HCT116 (cell line): ENCODE measurements at regions not wholly inside any gene's neighbourhood (a gene's known extent, or its start where the extent isn't known, plus 50 kb on each side); places are given as distances from the start of the nearest gene placed in this dataset.

Experiments
- ATAC-seq: fragments of 200-7000 bp; cut with Tn5 transposase; 2 replicates; pipeline ENCODE4 v1.9.1; 2020; ENCODE audit warnings: mild to moderate bottlenecking, moderate library complexity
- BruUV-seq: library from RNA; stranded (reverse); fragments of 400-500 nt; replicated peaks from 2 replicates; lab custom pipeline; 2021; lab: Mats Ljungman, UMichigan
- CTCF ChIA-PET: fragments of 300-600 bp; sonication (Branson Sonifier 250); formaldehyde crosslinking; loops from one replicate; lab custom pipeline; 2021; ENCODE audit warnings: antibody characterized with exemption; lab: Charles Lee
- POLR2A ChIA-PET: fragments of 300-600, 350-600 bp; sonication (Branson Sonifier 250); formaldehyde crosslinking; loops from one replicate; lab custom pipeline; 2021; ENCODE audit warnings: antibody characterized with exemption; lab: Charles Lee
- RAD21 ChIA-PET, 2 experiments: fragments of 300-600 bp; sonication (Branson Sonifier 250); formaldehyde crosslinking; loops; one replicate each; lab custom pipeline; 2023; ENCODE audit warnings: low total read pairs in 2 of 2; ENCODE audit not compliant: uncharacterized antibody in 2 of 2, unreplicated experiment in 2 of 2, low non-redundant PET in 1 of 2; lab: Charles Lee
- DNase-seq: peaks from one replicate; pipeline ENCODE4 v3.0.0-alpha.2; 2010; ENCODE audit warnings: low read depth, low spot score
- H2AFZ ChIP-seq: fragments of 200-600 bp; shearing (Covaris generic), sonication (generic); 2 replicates; pipeline ENCODE4 v1.6.1; 2017; ENCODE audit warnings: low read depth, mixed run types, mixed read lengths, antibody characterized with exemption, low read length; ENCODE audit not compliant: poor library complexity, severe bottlenecking
- H3K27ac ChIP-seq: 2 replicates; pipeline ENCODE4 v1.5.1; 2012; ENCODE audit warnings: low read depth, low read length
- H3K27me3 ChIP-seq: fragments of 200-600 bp; sonication (generic); 2 replicates; pipeline ENCODE4 v1.6.1; 2016; ENCODE audit warnings: mixed run types, low read length, mixed read lengths; ENCODE audit not compliant: insufficient read depth
- H3K36me3 ChIP-seq, 2 experiments: fragments of 200-500 bp in 1 of 2; fragments of 200-600 bp in 1 of 2; sonication (Bioruptor generic) in 1 of 2; sonication (generic) in 1 of 2; 2 replicates each; pipeline versions ENCODE4 v1.5.1 to v1.6.1; 2014 to 2016; ENCODE audit warnings: low read length in 2 of 2, inconsistent platforms in 1 of 2, mixed read lengths in 1 of 2, mixed run types in 1 of 2; ENCODE audit not compliant: insufficient read depth in 2 of 2, control insufficient read depth in 1 of 2
- H3K4me1 ChIP-seq, 2 experiments: fragments of 200-600 bp in 1 of 2; sonication (generic) in 1 of 2; 2 replicates each; pipeline versions ENCODE4 v1.5.1 to v1.6.1; 2012 to 2017; ENCODE audit warnings: low read length in 2 of 2, inconsistent platforms in 1 of 2, mild to moderate bottlenecking in 1 of 2, mixed read lengths in 1 of 2, mixed run types in 1 of 2, moderate library complexity in 1 of 2; ENCODE audit not compliant: insufficient read depth in 2 of 2, control insufficient read depth in 1 of 2
- H3K4me2 ChIP-seq: fragments of 200-600 bp; sonication (generic); 2 replicates; pipeline ENCODE4 v1.6.1; 2017; ENCODE audit warnings: mixed run types, low read length, mixed read lengths
- H3K4me3 ChIP-seq, 2 experiments: fragments of 200-600 bp in 1 of 2; sonication (generic) in 1 of 2; replicated peaks in 1 of 2; 2 replicates each; pipeline ENCODE4 v1.5.1; 2011 to 2016; ENCODE audit warnings: low read length in 2 of 2, control low read depth in 1 of 2, low read depth in 1 of 2, mild to moderate bottlenecking in 1 of 2, mixed read lengths in 1 of 2, mixed run types in 1 of 2
- H3K79me2 ChIP-seq: fragments of 200-600 bp; sonication (generic); 2 replicates; pipeline ENCODE4 v1.6.1; 2017; ENCODE audit warnings: mild to moderate bottlenecking, mixed run types, low read length, moderate library complexity, mixed read lengths; ENCODE audit not compliant: insufficient read depth
- H3K9ac ChIP-seq: fragments of 200-600 bp; sonication (generic); 2 replicates; pipeline ENCODE4 v1.6.1; 2016; ENCODE audit warnings: low read length, mixed read lengths
- H3K9me2 ChIP-seq: fragments of 200-600 bp; sonication (generic), shearing (Covaris generic); 2 replicates; pipeline ENCODE4 v1.6.1; 2017; ENCODE audit warnings: mixed run types, mild to moderate bottlenecking, moderate library complexity; ENCODE audit not compliant: insufficient read depth
- H3K9me3 ChIP-seq, 2 experiments: fragments of 200-500 bp in 1 of 2; fragments of 200-600 bp in 1 of 2; sonication (Bioruptor generic) in 1 of 2; sonication (generic) in 1 of 2; 2 replicates each; pipeline ENCODE4 v1.6.1; 2014 to 2017; ENCODE audit warnings: low read length in 2 of 2, mixed read lengths in 2 of 2, inconsistent platforms in 1 of 2, low read depth in 1 of 2, mild to moderate bottlenecking in 1 of 2, mixed run types in 1 of 2, moderate library complexity in 1 of 2; ENCODE audit not compliant: control insufficient read depth in 1 of 2, insufficient read depth in 1 of 2
- H4K20me1 ChIP-seq: fragments of 200-600 bp; sonication (generic), shearing (Covaris generic); 2 replicates; pipeline ENCODE4 v1.6.1; 2017; ENCODE audit warnings: mixed run types, mild to moderate bottlenecking, moderate library complexity; ENCODE audit not compliant: insufficient read depth
- CBX3 ChIP-seq: IDR thresholded peaks from 2 replicates; pipeline ENCODE4 v1.6.1; 2012; ENCODE audit warnings: low read depth
- CTCF ChIP-seq, 3 experiments: fragments of 200-600 bp in 1 of 3; sonication (generic) in 1 of 3; IDR thresholded peaks in 2 of 3; conservative IDR thresholded peaks in 1 of 3; 2 replicates each; pipeline ENCODE4 v1.5.1; 2012 to 2017; ENCODE audit warnings: low read depth in 2 of 3, low read length in 2 of 3, antibody characterized with exemption in 1 of 3, borderline replicate concordance in 1 of 3, control low read depth in 1 of 3, mild to moderate bottlenecking in 1 of 3, mixed read lengths in 1 of 3, mixed run types in 1 of 3, moderate library complexity in 1 of 3; ENCODE audit not compliant: insufficient read depth in 1 of 3
- EGR1 ChIP-seq: IDR thresholded peaks from 2 replicates; pipeline ENCODE4 v1.6.1; 2012; ENCODE audit warnings: low read depth
- ELF1 ChIP-seq: IDR thresholded peaks from 2 replicates; pipeline ENCODE4 v1.6.1; 2012; ENCODE audit warnings: low read depth, borderline replicate concordance
- EZH2 ChIP-seq: fragments of 200-600 bp; sonication (generic); IDR thresholded peaks from 2 replicates; pipeline ENCODE4 v1.6.1; 2017; ENCODE audit warnings: antibody characterized with exemption, mixed run types
- EZH2phosphoT487 ChIP-seq: fragments of 200-600 bp; IDR thresholded peaks from 2 replicates; pipeline ENCODE4 v1.6.1; 2018; ENCODE audit warnings: antibody characterized with exemption, borderline replicate concordance
- FOSL1 ChIP-seq: IDR thresholded peaks from 2 replicates; pipeline ENCODE4 v1.6.1; 2012; ENCODE audit warnings: low read depth
- MAX ChIP-seq: IDR thresholded peaks from 2 replicates; pipeline ENCODE4 v1.6.1; 2012
- POLR2A ChIP-seq: IDR thresholded peaks from 2 replicates; pipeline ENCODE4 v1.7.0; 2011; ENCODE audit warnings: borderline replicate concordance; ENCODE audit not compliant: insufficient read depth, insufficient read length; ENCODE audit errors: extremely low read depth
- POLR2AphosphoS5 ChIP-seq: IDR thresholded peaks from 2 replicates; pipeline ENCODE4 v1.6.1; 2011; ENCODE audit warnings: mild to moderate bottlenecking, low read depth, low read length, moderate library complexity
- RAD21 ChIP-seq: IDR thresholded peaks from 2 replicates; pipeline ENCODE4 v1.6.1; 2012; ENCODE audit warnings: low read depth, mild to moderate bottlenecking
- SIN3A ChIP-seq: IDR thresholded peaks from 2 replicates; pipeline ENCODE4 v1.6.1; 2012; ENCODE audit warnings: low read depth
- SP1 ChIP-seq: IDR thresholded peaks from 2 replicates; pipeline ENCODE4 v1.6.1; 2012; ENCODE audit warnings: low read depth
- SRF ChIP-seq: IDR thresholded peaks from 2 replicates; pipeline ENCODE4 v1.6.1; 2012; ENCODE audit warnings: low read depth
- TCF7L2 ChIP-seq: IDR thresholded peaks from 2 replicates; pipeline ENCODE4 v1.7.0; 2011; ENCODE audit warnings: borderline replicate concordance, inconsistent platforms; ENCODE audit not compliant: insufficient read depth, insufficient read length; ENCODE audit errors: extremely low read depth
- ZBTB33 ChIP-seq: IDR thresholded peaks from 2 replicates; pipeline ENCODE4 v1.6.1; 2011; ENCODE audit warnings: mild to moderate bottlenecking, low read length, moderate library complexity; ENCODE audit not compliant: insufficient replicate concordance; ENCODE audit errors: extremely low read depth
- ZFX ChIP-seq: fragments of 450-650 bp; IDR thresholded peaks from 2 replicates; pipeline ENCODE4 v1.6.1; 2017
- ZNF274 ChIP-seq: fragments of 200-500 bp; sonication (Bioruptor generic); IDR thresholded peaks from 2 replicates; pipeline ENCODE4 v1.6.1; 2014; ENCODE audit warnings: mild to moderate bottlenecking, low read depth, low read length, inconsistent platforms
- intact Hi-C: fragments of 100-400 bp; cut with micrococcal nuclease; formaldehyde crosslinking; loops from 2 replicates; pipeline ENCODE4 v1.10.0; 2022
- TF ChIP-seq, protein P1 (sequence below): IDR thresholded peaks from 2 replicates; pipeline ENCODE4 v1.6.1; 2012

DNA sequence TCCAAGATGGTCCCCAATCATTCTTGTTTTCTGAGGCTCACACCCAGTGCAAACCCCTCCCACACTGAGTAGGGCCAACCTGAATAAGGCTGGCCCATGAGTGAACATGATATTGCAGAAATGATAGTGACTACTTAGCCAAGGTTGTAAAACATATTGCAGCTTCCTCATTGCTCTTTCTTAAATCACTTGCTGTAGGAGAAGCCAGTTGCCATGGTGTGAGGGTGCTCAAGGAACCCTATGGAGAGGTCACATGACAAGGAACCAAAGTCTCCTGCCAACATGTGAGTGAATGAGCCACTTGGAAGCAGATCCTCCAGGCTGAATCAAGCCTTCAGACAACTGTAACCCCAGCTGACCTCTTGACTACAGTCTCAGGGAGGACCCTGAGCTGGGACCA is 191.4 kb downstream of the RGS9 start:
- H3K27ac ChIP-seq = no peak overlapping the region
- no peak overlapping the region for H3K9ac ChIP-seq
- no TSS peak for BruUV-seq
- H2AFZ ChIP-seq = no peak overlapping the region
- H4K20me1 ChIP-seq = no peaks in the 10 kb centered on the region
- no peaks in the 10 kb centered on the region for H3K27me3 ChIP-seq
- TF ChIP-seq EZH2 (no peak), CTCF (IDR thresholded peaks at IDR 0.05 in 2 of 3, conservative IDR thresholded peaks at IDR 0.05 in 1 of 3; ENCODE audit: borderline replicate concordance in 1 of 3, insufficient read depth in 1 of 3, low read depth in 2 of 3, low read length in 2 of 3) (no peak), CBX3 (no peak), POLR2AphosphoS5 (no peak), RAD21 (no peak), TCF7L2 (no peak), POLR2A (no peak), SRF (no peak), MAX (no peak), EGR1 (no peak), SIN3A (no peak), SP1 (no peak), ELF1 (no peak), ZNF274 (no peak), ZFX (no peak), ZBTB33 (no peak), FOSL1 (no peak), EZH2phosphoT487 (no peak)
- TF ChIP-seq, protein P1, sequence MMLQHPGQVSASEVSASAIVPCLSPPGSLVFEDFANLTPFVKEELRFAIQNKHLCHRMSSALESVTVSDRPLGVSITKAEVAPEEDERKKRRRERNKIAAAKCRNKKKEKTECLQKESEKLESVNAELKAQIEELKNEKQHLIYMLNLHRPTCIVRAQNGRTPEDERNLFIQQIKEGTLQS = no peak
- no peaks in the 10 kb centered on the region for H3K9me3 ChIP-seq
- peaks cover 10 to 13% of the 10 kb centered on the region in 2 experiments for H3K4me1 ChIP-seq
- ATAC-seq (no peak), DNase-seq (no peak)
- no peak overlapping the region for H3K4me2 ChIP-seq
- ChIA-PET RAD21 (no interaction called here), CTCF (no interaction called here), POLR2A (interaction anchor here (0.6 kb wide), 1 partner anchor 16 kb away, joined by 3 read pairs; no protein-coding TSS in a partner anchor)
- H3K9me2 ChIP-seq = no peaks in the 10 kb centered on the region
- H3K36me3 ChIP-seq = no peaks in the 10 kb centered on the region
- no peaks in the 10 kb centered on the region for H3K79me2 ChIP-seq
- intact Hi-C loops = no loop called here
- no peak overlapping the region for H3K4me3 ChIP-seq
